ENCODE measurements at regions not wholly inside any gene's neighbourhood (a gene's known extent, or its start where the extent isn't known, plus 50 kb on each side); places are given as distances from the start of the nearest gene placed in this dataset.

GRCh38 chr22:49451070-49451840 lies 376.4 kb downstream of the BRD1 start:
- ATAC-seq (no peak), DNase-seq (no peak)
- Mint-ChIP-seq H3K27ac (no peak overlapping the region), H3K36me3 (peaks cover 0 to 5% (median 2%) of the 10 kb centered on the region in 3 donors), H3K4me1 (peaks cover 0 to 8% (median 4%) of the 10 kb centered on the region in 4 donors), H3K27me3 (peaks cover 19 to 41% (median 38%) of the 10 kb centered on the region in 5 donors), H3K9me3 (peaks cover 0 to 4% (median 0%) of the 10 kb centered on the region in 9 donors), H3K4me3 (no peak overlapping the region)
- POLR2A ChIA-PET, result no interaction called here

DNA sequence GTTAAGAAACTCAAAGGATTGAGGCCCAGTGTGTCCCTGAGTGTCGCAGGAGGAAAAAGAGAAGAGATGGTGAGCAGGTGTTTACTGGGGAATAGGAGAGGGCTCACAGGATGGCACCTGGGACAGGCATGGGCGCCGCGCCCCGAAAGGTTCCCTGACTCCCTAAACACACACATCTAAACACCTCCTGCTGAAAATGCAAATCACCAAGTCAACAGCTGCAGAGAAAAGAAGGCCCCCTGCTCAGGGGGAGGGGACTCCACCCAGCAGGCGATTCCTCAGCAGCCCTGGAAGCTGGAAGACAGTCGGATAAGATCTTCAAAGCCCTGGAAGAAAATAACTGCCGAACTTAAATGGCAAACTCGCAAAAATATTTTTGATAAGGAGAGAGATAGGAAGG lies 377.2 kb downstream of the BRD1 start:
- no peak overlapping the region for H3K27ac Mint-ChIP-seq

DNA sequence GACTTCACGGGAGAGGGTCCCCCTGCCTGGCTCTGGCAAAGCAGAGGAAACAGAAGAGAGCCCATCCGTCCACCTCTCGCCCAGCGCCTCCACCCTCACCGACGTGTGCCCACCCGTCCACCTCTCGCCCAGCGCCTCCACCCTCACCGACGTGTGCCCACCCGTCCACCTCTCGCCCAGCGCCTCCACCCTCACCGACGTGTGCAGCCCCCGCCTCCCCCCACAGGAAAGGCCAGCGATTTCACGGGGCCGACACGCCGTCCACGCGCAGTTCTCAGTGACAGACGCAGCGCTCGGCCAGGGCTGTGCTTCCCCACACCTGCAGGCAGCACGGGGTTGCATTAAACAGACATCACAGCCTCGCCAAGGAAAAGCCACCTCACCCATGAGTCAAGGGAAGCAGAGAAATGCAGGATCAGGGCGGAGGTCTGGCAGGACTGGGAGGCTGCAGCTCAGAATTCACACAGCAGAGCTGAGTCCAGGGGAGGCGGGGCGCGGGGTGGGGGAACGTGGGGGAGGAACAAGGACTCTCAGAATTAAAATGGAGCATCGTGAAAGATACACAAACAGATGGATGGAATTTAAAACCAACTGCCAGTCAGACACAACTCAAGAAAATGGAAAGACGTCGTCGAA lies 377.7 kb downstream of the BRD1 start:
- Mint-ChIP-seq H3K4me3 (no peak overlapping the region), H3K27ac (no peak overlapping the region), H3K36me3 (peaks cover 0 to 5% (median 2%) of the 10 kb centered on the region in 3 donors), H3K4me1 (peaks cover 0 to 8% (median 4%) of the 10 kb centered on the region in 4 donors), H3K9me3 (peaks cover 0 to 4% (median 0%) of the 10 kb centered on the region in 9 donors), H3K27me3 (peaks cover 25 to 54% (median 37%) of the 10 kb centered on the region in 5 donors)
- no peak for DNase-seq
- POLR2A ChIA-PET, result no interaction called here
- ATAC-seq, result no peak

More for the DNA sequence above, 377.2 kb downstream of the BRD1 start:
- Mint-ChIP-seq H3K4me3 (no peak overlapping the region), H3K4me1 (peaks cover 0 to 8% (median 4%) of the 10 kb centered on the region in 4 donors), H3K27me3 (peaks cover 23 to 48% (median 38%) of the 10 kb centered on the region in 5 donors), H3K36me3 (peaks cover 0 to 5% (median 2%) of the 10 kb centered on the region in 3 donors), H3K9me3 (peaks cover 0 to 4% (median 0%) of the 10 kb centered on the region in 9 donors)
- DNase-seq (no peak), ATAC-seq (no peak)
- POLR2A ChIA-PET, result no interaction called here

GRCh38 chr22:49449377-49449776 lies 378.3 kb downstream of the BRD1 start:
- H3K27ac Mint-ChIP-seq, result no peak overlapping the region
- H3K27me3 Mint-ChIP-seq, result peaks cover 27 to 59% (median 37%) of the 10 kb centered on the region in 5 donors
- POLR2A ChIA-PET, result no interaction called here
- peaks cover 0 to 4% (median 0%) of the 10 kb centered on the region in 9 donors for H3K9me3 Mint-ChIP-seq
- peaks cover 0 to 8% (median 4%) of the 10 kb centered on the region in 4 donors for H3K4me1 Mint-ChIP-seq
- no peak overlapping the region for H3K4me3 Mint-ChIP-seq
- ATAC-seq, result no peak
- H3K36me3 Mint-ChIP-seq, result peaks cover 0 to 5% (median 2%) of the 10 kb centered on the region in 3 donors
- DNase-seq, result no peak

DNA sequence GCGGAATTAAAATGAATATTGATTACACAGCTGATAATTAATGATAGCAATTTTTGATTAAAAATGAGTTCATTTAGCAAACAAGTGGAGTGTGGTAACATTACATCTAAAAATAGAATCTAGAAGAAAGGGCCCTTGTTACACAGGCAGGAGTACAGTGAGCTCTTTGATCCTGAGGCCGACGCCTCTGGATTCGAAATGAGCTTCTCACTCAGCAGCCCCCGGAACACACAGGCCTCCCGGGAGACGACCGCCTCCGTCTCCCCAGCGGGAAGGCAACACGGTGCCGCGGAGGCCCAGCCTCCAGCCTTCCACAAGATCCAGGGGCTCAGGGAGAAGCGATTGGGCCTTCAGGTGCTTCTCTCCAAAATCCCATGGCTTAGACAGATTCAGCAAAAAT lies 379.1 kb downstream of the BRD1 start:
- peaks cover 27 to 61% (median 36%) of the 10 kb centered on the region in 5 donors for H3K27me3 Mint-ChIP-seq
- no peak overlapping the region for H3K27ac Mint-ChIP-seq
- peaks cover 2 to 5% (median 2%) of the 10 kb centered on the region in 3 donors for H3K36me3 Mint-ChIP-seq
- DNase-seq, result no peak
- H3K4me3 Mint-ChIP-seq, result no peak overlapping the region
- peaks cover 0 to 8% (median 4%) of the 10 kb centered on the region in 4 donors for H3K4me1 Mint-ChIP-seq
- POLR2A ChIA-PET, result interaction anchor here (0.6 kb wide), 1 partner anchor 793 kb away, joined by 6 read pairs; no protein-coding TSS in a partner anchor
- ATAC-seq, result no peak
- peaks cover 0 to 4% (median 0%) of the 10 kb centered on the region in 9 donors for H3K9me3 Mint-ChIP-seq

DNA sequence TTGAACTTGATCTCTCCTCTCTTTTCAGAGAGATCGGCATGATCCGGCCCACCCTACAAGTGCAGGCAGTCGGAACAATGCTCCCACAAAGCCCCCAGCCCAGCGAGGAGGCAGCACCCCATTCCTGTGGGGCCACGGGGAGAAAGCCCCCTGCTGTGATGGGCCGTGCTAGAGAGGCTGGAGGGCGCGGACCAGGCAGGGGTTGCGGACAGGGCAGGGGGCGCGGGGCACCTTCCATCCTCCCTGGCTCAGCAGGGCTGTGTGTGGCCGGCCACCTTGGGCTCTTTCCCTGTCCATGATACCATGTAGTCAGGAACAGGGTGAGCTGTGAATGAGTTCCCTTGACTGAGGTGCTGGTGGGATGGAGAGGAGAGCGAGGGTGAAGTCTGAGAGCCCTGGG lies 379.8 kb downstream of the BRD1 start:
- peaks cover 2 to 5% (median 2%) of the 10 kb centered on the region in 3 donors for H3K36me3 Mint-ChIP-seq
- ATAC-seq (no peak), DNase-seq (no peak)
- H3K27ac Mint-ChIP-seq, result no peak overlapping the region
- H3K4me1 Mint-ChIP-seq, result peaks cover 0 to 8% (median 4%) of the 10 kb centered on the region in 4 donors
- H3K9me3 Mint-ChIP-seq, result peaks cover 0 to 4% (median 0%) of the 10 kb centered on the region in 9 donors
- no peak overlapping the region for H3K4me3 Mint-ChIP-seq
- H3K27me3 Mint-ChIP-seq, result peaks cover 28 to 61% (median 37%) of the 10 kb centered on the region in 5 donors
- POLR2A ChIA-PET, result no interaction called here

DNA sequence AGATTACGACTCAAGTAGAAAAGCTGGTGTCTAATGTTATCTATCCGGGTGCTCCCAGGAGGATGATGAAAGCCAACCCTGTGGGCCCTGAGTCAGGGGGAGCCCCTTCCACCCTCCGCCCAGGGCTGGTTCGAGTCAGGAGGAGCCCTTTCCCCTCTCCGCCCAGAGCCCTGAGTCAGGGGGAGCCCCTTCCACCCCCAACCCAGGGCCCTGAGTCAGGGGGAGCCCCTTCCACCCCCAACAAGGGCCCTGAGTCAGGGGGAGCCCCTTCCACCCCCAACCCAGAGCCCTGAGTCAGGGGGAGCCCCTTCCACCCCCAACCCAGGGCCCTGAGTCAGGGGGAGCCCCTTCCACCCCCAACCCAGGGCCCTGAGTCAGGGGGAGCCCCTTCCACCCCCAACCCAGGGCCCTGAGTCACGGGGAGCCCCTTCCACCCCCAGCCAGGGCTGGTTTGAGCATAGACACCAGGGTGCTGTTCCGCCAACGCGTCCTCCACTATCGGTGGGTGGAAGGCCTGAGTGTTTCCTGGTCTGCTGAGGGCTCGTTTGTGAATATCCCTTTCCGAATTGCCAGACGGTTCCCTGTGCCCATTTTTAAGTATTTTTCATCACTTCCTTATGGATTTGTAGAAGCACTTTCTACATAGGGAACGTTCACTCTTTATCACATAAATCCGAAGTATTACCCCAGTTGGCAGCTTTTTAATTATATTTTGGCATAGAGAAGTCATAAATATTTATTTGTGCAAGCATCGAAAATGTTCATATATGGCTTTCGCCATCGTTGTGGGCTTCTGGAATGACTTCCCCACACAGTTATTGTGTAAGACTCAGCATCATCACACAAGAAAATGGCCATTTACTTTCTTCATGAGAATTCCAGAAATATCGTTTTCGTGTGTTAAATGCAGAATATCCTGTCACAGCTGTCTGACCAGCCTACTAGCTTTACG lies 380.6 kb downstream of the BRD1 start:
- H3K4me3 Mint-ChIP-seq, result no peak overlapping the region
- H3K9me3 Mint-ChIP-seq, result peaks cover 0 to 4% (median 0%) of the 10 kb centered on the region in 9 donors
- no peak for ATAC-seq
- H3K36me3 Mint-ChIP-seq, result peaks cover 2 to 5% (median 4%) of the 10 kb centered on the region in 3 donors
- H3K27ac Mint-ChIP-seq, result no peak overlapping the region
- H3K27me3 Mint-ChIP-seq, result peaks cover 28 to 61% (median 37%) of the 10 kb centered on the region in 5 donors
- peaks cover 0 to 8% (median 4%) of the 10 kb centered on the region in 4 donors for H3K4me1 Mint-ChIP-seq
- DNase-seq, result no peak
- POLR2A ChIA-PET, result no interaction called here

GRCh38 chr22:49446145-49446758 lies 381.4 kb downstream of the BRD1 start:
- Mint-ChIP-seq H3K27me3 (peaks cover 28 to 61% (median 37%) of the 10 kb centered on the region in 5 donors), H3K4me1 (peaks cover 0 to 8% (median 4%) of the 10 kb centered on the region in 4 donors), H3K4me3 (no peak overlapping the region), H3K9me3 (peaks cover 0 to 4% (median 0%) of the 10 kb centered on the region in 9 donors), H3K36me3 (peaks cover 2 to 5% (median 4%) of the 10 kb centered on the region in 3 donors), H3K27ac (peak overlapping the region in 1 of 10 donors; percentile 62)
- no peak for DNase-seq
- POLR2A ChIA-PET, result no interaction called here
- no peak for ATAC-seq

- peaks cover 0 to 3% (median 0%) of the 10 kb centered on the region in 4 donors for H3K4me1 Mint-ChIP-seq
- peak overlapping the region in 1 of 10 donors; percentile 48 for H3K27ac Mint-ChIP-seq
- peaks cover 24 to 48% (median 28%) of the 10 kb centered on the region in 5 donors for H3K27me3 Mint-ChIP-seq
- H3K9me3 Mint-ChIP-seq, result peaks cover 0 to 4% (median 0%) of the 10 kb centered on the region in 9 donors
- no peak for ATAC-seq
- H3K36me3 Mint-ChIP-seq, result peaks cover 0 to 15% (median 5%) of the 10 kb centered on the region in 3 donors
- POLR2A ChIA-PET, result no interaction called here
- no peak for DNase-seq
- no peak overlapping the region for H3K4me3 Mint-ChIP-seq
Measured at GRCh38 chr22:49444781-49445180, 382.9 kb downstream of the BRD1 start.

DNA sequence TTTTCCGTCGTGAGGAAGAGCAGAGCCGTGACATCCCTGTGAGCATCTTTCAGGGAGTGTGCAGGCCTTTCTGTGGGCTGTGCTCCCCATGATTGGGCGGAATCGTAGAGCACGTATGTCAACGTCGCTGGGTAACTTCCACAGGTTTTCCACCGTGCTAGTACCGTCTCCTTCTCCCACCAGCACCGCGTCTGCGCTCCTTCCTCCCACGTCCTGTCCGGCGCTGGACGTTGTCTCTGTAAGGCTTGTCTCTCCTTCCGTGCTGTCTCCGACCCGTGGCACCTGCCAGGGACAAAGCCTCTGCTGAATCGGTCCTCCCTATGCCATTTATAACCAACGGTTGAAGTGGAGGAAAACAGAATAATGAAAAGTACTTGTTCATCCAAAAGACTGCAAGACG lies 386.7 kb downstream of the BRD1 start:
- peaks cover 0 to 22% (median 1%) of the 10 kb centered on the region in 3 donors for H3K36me3 Mint-ChIP-seq
- H3K4me1 Mint-ChIP-seq, result no peaks in the 10 kb centered on the region
- no peak for DNase-seq
- H3K27ac Mint-ChIP-seq, result no peak overlapping the region
- POLR2A ChIA-PET, result no interaction called here
- H3K9me3 Mint-ChIP-seq, result peaks cover 0 to 1% (median 0%) of the 10 kb centered on the region in 9 donors
- no peak overlapping the region for H3K4me3 Mint-ChIP-seq
- H3K27me3 Mint-ChIP-seq, result peaks cover 10 to 17% (median 15%) of the 10 kb centered on the region in 5 donors
- no peak for ATAC-seq

- Mint-ChIP-seq H3K9me3 (peaks cover 0 to 7% (median 0%) of the 10 kb centered on the region in 9 donors), H3K4me3 (no peak overlapping the region), H3K4me1 (no peaks in the 10 kb centered on the region), H3K36me3 (peaks cover 0 to 28% (median 4%) of the 10 kb centered on the region in 3 donors), H3K27ac (no peak overlapping the region), H3K27me3 (peaks cover 1 to 20% (median 5%) of the 10 kb centered on the region in 5 donors)
- POLR2A ChIA-PET, result no interaction called here
- DNase-seq (no peak), ATAC-seq (no peak)
Measured at GRCh38 chr22:49439373-49439772, 388.3 kb downstream of the BRD1 start.

GRCh38 chr22:49437956-49438355 lies 389.7 kb downstream of the BRD1 start:
- ATAC-seq (no peak), DNase-seq (no peak)
- peaks cover 3 to 22% (median 7%) of the 10 kb centered on the region in 5 donors for H3K27me3 Mint-ChIP-seq
- no peak overlapping the region for H3K27ac Mint-ChIP-seq
- POLR2A ChIA-PET, result no interaction called here
- no peaks in the 10 kb centered on the region for H3K4me1 Mint-ChIP-seq
- no peak overlapping the region for H3K4me3 Mint-ChIP-seq
- H3K36me3 Mint-ChIP-seq, result peaks cover 0 to 26% (median 4%) of the 10 kb centered on the region in 3 donors
- peaks cover 0 to 8% (median 0%) of the 10 kb centered on the region in 9 donors for H3K9me3 Mint-ChIP-seq

Data from naive thymus-derived CD8-positive, alpha-beta T cell (primary cell).